ENCODE measurements at regions not wholly inside any gene's neighbourhood (a gene's known extent, or its start where the extent isn't known, plus 50 kb on each side); places are given as distances from the start of the nearest gene placed in this dataset.

DNA sequence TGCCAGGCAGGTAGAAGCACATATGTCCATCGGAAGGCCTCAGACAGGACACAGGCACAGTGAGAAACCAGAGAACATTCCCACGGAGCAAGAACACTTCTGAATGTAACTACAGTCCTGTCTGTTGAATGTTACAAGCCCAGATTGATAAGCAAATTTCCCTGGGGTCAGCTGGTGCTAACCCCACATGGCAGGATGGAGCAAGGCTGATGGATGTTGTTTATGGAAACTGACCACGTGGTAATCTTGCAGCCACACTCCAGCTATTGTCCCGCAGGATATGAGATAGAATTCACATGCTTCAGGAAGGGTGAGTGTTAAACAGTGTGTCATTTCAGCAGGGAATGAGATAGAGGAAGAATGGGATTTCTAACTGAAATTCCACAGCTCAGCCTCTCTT is 138.8 kb upstream of the COPS8 start:
- ATAC-seq (ENCODE audit: low FRiP score) (no peak), DNase-seq (ENCODE audit: low spot score) (no peak)
- TF ChIP-seq, protein P1, sequence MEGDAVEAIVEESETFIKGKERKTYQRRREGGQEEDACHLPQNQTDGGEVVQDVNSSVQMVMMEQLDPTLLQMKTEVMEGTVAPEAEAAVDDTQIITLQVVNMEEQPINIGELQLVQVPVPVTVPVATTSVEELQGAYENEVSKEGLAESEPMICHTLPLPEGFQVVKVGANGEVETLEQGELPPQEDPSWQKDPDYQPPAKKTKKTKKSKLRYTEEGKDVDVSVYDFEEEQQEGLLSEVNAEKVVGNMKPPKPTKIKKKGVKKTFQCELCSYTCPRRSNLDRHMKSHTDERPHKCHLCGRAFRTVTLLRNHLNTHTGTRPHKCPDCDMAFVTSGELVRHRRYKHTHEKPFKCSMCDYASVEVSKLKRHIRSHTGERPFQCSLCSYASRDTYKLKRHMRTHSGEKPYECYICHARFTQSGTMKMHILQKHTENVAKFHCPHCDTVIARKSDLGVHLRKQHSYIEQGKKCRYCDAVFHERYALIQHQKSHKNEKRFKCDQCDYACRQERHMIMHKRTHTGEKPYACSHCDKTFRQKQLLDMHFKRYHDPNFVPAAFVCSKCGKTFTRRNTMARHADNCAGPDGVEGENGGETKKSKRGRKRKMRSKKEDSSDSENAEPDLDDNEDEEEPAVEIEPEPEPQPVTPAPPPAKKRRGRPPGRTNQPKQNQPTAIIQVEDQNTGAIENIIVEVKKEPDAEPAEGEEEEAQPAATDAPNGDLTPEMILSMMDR (IDR thresholded peaks at IDR 0.05): no peak

DNA sequence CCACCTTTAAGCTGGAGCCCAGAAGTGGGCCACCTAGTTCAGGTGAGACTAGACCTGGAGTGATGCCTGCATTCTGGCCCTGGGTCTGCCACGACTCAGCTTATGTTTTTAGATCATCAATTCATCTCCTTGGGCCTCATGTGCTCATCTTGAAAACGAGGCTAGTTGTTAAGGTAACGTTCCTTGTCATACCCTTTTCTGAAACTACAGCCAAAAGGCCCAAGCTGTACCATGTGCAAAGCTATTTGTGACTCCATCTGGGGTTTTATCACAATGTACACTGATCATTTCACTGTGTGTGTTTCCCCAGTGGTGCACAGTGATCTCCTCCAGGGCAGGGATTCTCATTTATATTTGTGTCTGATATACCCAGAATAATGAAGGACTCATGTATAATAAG is 138.4 kb upstream of the COPS8 start:
- TF ChIP-seq, protein P1 (IDR thresholded peaks at IDR 0.05): no peak
- ATAC-seq (ENCODE audit: low FRiP score) (no peak), DNase-seq (ENCODE audit: low spot score) (no peak)

DNA sequence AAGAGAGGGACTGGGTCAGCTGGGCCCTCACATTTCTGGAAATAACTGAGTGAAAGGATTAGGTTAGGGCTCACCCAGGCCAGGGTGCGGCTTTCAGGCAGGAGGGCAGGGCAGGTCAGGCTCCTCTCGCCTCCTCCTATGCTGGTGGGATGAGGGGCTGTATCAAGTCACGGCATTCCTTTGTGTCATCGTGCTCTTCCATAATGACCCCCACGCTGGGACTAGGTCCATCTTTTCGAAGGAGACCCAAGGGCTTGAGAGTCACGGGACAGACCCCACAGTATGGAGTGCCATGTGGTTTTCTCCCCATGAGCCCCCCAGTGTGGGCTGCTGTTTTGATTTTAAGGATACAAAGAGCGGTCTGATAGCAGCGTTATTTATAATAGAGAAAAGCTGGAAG is 137.8 kb upstream of the COPS8 start:
- TF ChIP-seq, protein P1 (IDR thresholded peaks at IDR 0.05): no peak
- ATAC-seq (ENCODE audit: low FRiP score) (no peak), DNase-seq (ENCODE audit: low spot score) (no peak)

DNA sequence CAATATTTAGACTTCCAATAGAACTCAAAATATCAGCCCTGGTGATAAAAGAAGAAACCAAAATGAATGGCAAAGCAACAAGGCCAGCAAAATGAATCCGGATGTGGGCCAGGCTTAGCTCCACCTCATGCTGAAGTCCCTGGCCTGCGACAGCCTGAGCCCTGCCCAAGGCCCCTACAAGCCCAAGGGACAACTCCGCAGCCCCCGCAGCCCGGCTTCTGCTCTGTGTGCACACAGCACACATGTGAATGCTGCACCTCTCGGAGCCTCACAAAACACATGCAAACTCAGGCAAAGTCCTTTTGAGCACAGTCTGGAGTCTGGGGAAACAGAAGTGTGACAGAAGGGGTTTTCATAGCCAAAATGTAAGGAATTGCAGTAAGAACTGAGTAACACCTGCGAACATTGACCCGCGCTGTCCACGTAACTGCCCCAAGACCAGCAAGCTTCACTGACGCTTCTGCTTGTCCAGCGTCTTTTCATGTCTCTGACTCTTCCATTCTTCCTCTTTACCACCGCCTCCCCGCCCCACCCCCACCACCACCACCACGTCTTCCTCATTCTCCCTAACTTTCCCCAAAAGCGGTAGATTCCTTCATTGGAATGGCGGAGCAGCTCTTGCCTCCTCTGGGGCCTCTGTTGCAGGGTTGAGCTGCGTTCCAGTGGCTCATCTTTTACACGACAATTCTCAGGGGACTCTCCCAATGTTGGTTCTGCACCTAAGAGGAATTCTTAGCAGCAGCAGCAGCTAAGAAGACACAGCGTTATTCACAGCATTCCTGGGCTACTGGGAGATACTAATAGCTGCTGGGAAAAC is 136.4 kb upstream of the COPS8 start:
- ATAC-seq (ENCODE audit: low FRiP score): no peak

DNA sequence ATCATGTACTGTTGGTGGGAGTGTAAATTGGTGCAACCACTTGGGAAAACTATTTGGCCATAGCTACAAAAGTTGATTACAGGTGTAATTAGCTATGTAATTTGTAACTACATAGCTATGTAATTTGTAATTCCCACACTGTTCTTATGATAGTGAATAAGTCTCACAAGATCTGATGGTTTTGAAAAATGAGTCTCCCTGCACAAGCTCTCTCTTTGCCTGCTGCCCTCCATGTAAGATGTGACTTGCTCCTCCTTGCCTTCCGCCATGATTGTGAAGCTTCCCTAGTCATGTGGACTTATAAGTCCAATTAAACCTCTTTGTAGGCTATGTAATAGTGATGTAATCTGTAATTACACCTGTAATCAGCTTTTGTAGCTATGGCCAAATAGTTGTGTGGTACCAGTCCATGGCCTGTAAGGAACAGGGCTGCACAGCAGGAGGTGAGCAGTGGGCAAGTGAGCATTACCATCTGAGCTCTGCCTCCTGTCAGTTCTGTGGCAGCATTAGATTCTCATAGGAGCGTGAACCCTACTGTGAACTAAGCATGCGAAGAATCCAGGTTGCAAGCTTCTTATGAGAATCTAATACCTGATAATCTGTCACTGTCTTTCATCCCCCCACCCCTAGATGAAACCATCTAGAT is 133.7 kb upstream of the COPS8 start:
- DNase-seq (ENCODE audit: low spot score) (no peak), ATAC-seq (ENCODE audit: low FRiP score) (no peak)
- TF ChIP-seq, protein P1 (IDR thresholded peaks at IDR 0.05): no peak

More for the DNA sequence above, 136.4 kb upstream of the COPS8 start:
- TF ChIP-seq, protein P1 (IDR thresholded peaks at IDR 0.05): no peak
- DNase-seq (ENCODE audit: low spot score): no peak

DNA sequence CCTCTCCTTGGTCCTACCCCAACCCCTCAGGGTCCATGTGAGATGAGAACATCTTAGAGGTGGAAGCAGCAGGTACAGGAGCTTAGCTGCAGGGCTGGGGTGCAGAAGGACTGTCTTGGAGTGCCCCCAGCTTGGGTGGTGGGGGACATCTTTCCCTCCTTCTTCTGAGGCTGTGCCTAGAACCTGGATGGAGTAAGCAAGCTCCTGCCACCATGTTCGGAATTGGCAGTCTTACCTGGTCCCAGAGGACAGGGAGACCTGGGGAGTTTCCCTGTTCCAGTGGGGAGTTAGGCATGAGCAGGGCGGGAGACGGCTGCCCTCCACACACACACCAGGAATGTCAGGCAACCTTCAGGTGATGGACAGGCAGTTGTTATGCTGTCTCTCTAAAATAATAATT is 131.0 kb upstream of the COPS8 start:
- DNase-seq (ENCODE audit: low spot score) (no peak), ATAC-seq (ENCODE audit: low FRiP score) (no peak)
- TF ChIP-seq, protein P1 (IDR thresholded peaks at IDR 0.05): no peak
